GM12878 (cell line): ENCODE measurements at regions not wholly inside any gene's neighbourhood (a gene's known extent, or its start where the extent isn't known, plus 50 kb on each side); places are given as distances from the start of the nearest gene placed in this dataset.
"Not testable (repeated sequence)": the region's sequence is repeated elsewhere in the genome, so short reads cannot be mapped to it uniquely, and the experiment has no call there.

Source experiments
- ATAC-seq: fragments of 200-7000 bp; cut with Tn5 transposase; 3 replicates; pipeline ENCODE4 v1.9.1; 2020; ENCODE audit warnings: mild to moderate bottlenecking, moderate library complexity
- BruUV-seq: library from RNA; stranded (reverse); fragments of 400-500 nt; replicated peaks from 2 replicates; lab custom pipeline; 2021; lab: Mats Ljungman, UMichigan
- CTCF ChIA-PET: fragments of 300-600 bp; sonication (Branson Sonifier 250); formaldehyde crosslinking; extraction: SDS; loops from one replicate; lab custom pipeline; 2021; ENCODE audit warnings: inconsistent platforms; lab: Yijun Ruan, JAX
- POLR2A ChIA-PET: fragments of 350-600 bp; formaldehyde crosslinking; extraction: SDS; loops from one replicate; lab custom pipeline; 2021; ENCODE audit warnings: inconsistent platforms; lab: Charles Lee
- RAD21 ChIA-PET: fragments of 300-600 bp; sonication (Branson Sonifier 250); formaldehyde crosslinking; loops from one replicate; lab custom pipeline; 2023; ENCODE audit warnings: antibody characterized with exemption; ENCODE audit not compliant: unreplicated experiment; lab: Charles Lee
- SMC1A ChIA-PET: fragments of 300-600 bp; sonication (Branson Sonifier 250); formaldehyde crosslinking; loops from one replicate; lab custom pipeline; 2023; ENCODE audit not compliant: unreplicated experiment, uncharacterized antibody; lab: Charles Lee
- DNase-seq: peaks from one replicate; pipeline ENCODE4 v3.0.0-alpha.2; 2011; ENCODE audit warnings: low read depth, low spot score
- FAIRE-seq: peaks from 3 replicates; lab custom pipeline; 2011; peaks lifted over from hg19 to GRCh38; lab: Jason Lieb, UNC
- H2AFZ ChIP-seq: 2 replicates; pipeline ENCODE4 v1.6.0; 2011; ENCODE audit warnings: low read depth, low read length, control low read depth; ENCODE audit not compliant: control insufficient read depth
- H3K27ac ChIP-seq: 2 replicates; pipeline ENCODE4 v1.5.1; 2011; ENCODE audit warnings: control low read depth; ENCODE audit not compliant: control insufficient read depth, insufficient read depth
- H3K27me3 ChIP-seq, 2 experiments: replicated peaks in 1 of 2; 2 replicates each; pipeline versions ENCODE4 v1.6.0 to v1.6.1; 2011; ENCODE audit warnings: low read length in 1 of 2; ENCODE audit not compliant: control insufficient read depth in 2 of 2, insufficient read depth in 2 of 2
- H3K36me3 ChIP-seq, 2 experiments: 2 replicates each; pipeline ENCODE4 v1.5.1; 2011; ENCODE audit warnings: low read length in 1 of 2; ENCODE audit not compliant: control insufficient read depth in 2 of 2, insufficient read depth in 2 of 2
- H3K4me1 ChIP-seq: 2 replicates; pipeline ENCODE4 v1.6.1; 2011; ENCODE audit warnings: mild to moderate bottlenecking, low read length, moderate library complexity, mixed read lengths; ENCODE audit not compliant: control insufficient read depth, insufficient read depth
- H3K4me2 ChIP-seq: 2 replicates; pipeline ENCODE4 v1.6.0; 2011; ENCODE audit warnings: control low read depth; ENCODE audit not compliant: control insufficient read depth, insufficient read depth
- H3K4me3 ChIP-seq: fragments of 200-600 bp; sonication (generic); 2 replicates; pipeline ENCODE4 v1.5.1; 2016
- H3K79me2 ChIP-seq: 2 replicates; pipeline ENCODE4 v1.6.0; 2011; ENCODE audit warnings: low read length; ENCODE audit not compliant: control insufficient read depth, insufficient read depth
- H3K9ac ChIP-seq: 2 replicates; pipeline ENCODE4 v1.8.0; 2011; ENCODE audit warnings: low read length, control low read depth, mixed read lengths; ENCODE audit not compliant: control insufficient read depth, insufficient read depth
- H3K9me3 ChIP-seq: replicated peaks from 3 replicates; pipeline ENCODE4 v1.5.1; 2011; ENCODE audit warnings: mild to moderate bottlenecking, low read length; ENCODE audit not compliant: control insufficient read depth, insufficient read depth
- H4K20me1 ChIP-seq: 2 replicates; pipeline ENCODE4 v1.6.0; 2011; ENCODE audit not compliant: control insufficient read depth, insufficient read depth
- BHLHE40 ChIP-seq, 2 experiments: fragments of 450-650 bp in 1 of 2; IDR thresholded peaks; 2 replicates each; pipeline ENCODE4 v1.6.1; 2011 to 2017; ENCODE audit warnings: low read depth in 2 of 2, borderline replicate concordance in 1 of 2, improper control_type of control experiment in 1 of 2, low read length in 1 of 2, mild to moderate bottlenecking in 1 of 2
- BRCA1 ChIP-seq: IDR thresholded peaks from 2 replicates; pipeline ENCODE4 v1.6.1; 2011; ENCODE audit warnings: low read depth, low read length, improper control_type of control experiment
- E2F4 ChIP-seq: IDR thresholded peaks from 2 replicates; pipeline ENCODE4 v1.6.1; 2012; ENCODE audit warnings: low read depth, low read length, improper control_type of control experiment
- MEF2A ChIP-seq: IDR thresholded peaks from 2 replicates; pipeline ENCODE4 v1.6.1; 2011; ENCODE audit warnings: low read depth, mild to moderate bottlenecking, low read length, moderate library complexity; ENCODE audit not compliant: insufficient read depth
- NFYA ChIP-seq: IDR thresholded peaks from 2 replicates; pipeline ENCODE4 v1.6.1; 2011; ENCODE audit warnings: low read depth, mild to moderate bottlenecking, low read length, improper control_type of control experiment, borderline replicate concordance
- RBBP5 ChIP-seq: fragments of 200-600 bp; sonication (generic); conservative IDR thresholded peaks from 2 replicates; pipeline ENCODE4 v1.6.1; 2016
- SIX5 ChIP-seq: IDR thresholded peaks from 2 replicates; pipeline ENCODE4 v1.6.1; 2011; ENCODE audit warnings: mild to moderate bottlenecking, low read depth, low read length, moderate library complexity; ENCODE audit not compliant: severe bottlenecking
- SREBF1 ChIP-seq: IDR thresholded peaks from 2 replicates; pipeline ENCODE4 v1.6.1; 2012; ENCODE audit warnings: mild to moderate bottlenecking, low read length
- SREBF2 ChIP-seq: IDR thresholded peaks from 2 replicates; pipeline ENCODE4 v1.6.1; 2012; ENCODE audit warnings: mild to moderate bottlenecking, low read length
- STAT3 ChIP-seq: IDR thresholded peaks from 2 replicates; pipeline ENCODE4 v1.6.1; 2011; ENCODE audit warnings: low read depth, low read length, improper control_type of control experiment
- USF1 ChIP-seq: IDR thresholded peaks from 2 replicates; pipeline ENCODE4 v1.6.1; 2011; ENCODE audit warnings: borderline replicate concordance, low read depth, mild to moderate bottlenecking, moderate library complexity, mixed read lengths, low read length; ENCODE audit not compliant: insufficient read depth; ENCODE audit errors: extremely low read length
- WRNIP1 ChIP-seq: IDR thresholded peaks from 2 replicates; pipeline ENCODE4 v1.6.1; 2011; ENCODE audit warnings: low read depth, low read length, improper control_type of control experiment, borderline replicate concordance
- YY1 ChIP-seq: IDR thresholded peaks from 2 replicates; pipeline ENCODE4 v1.6.1; 2011; ENCODE audit warnings: low read depth, mild to moderate bottlenecking, low read length
- WGBS: methylation state at CpG from one replicate; pipeline ENCODE4 v1.1.6; 2016; ENCODE audit warnings: low lambda C conversion rate; ENCODE audit not compliant: insufficient replicate concordance, insufficient coverage; ENCODE audit errors: missing lambda C conversion rate; 5-methylcytosine and 5-hydroxymethylcytosine counted together
- in situ Hi-C: fragments of 300-500 bp; cut with MboI; formaldehyde crosslinking; loops from 9 replicates; pipeline ENCODE4 v1.14.3; 2018; ENCODE audit warnings: mixed read lengths
- intact Hi-C: fragments of 100-400 bp; cut with micrococcal nuclease; formaldehyde crosslinking; loops from one replicate; pipeline ENCODE4 v1.14.2; 2022; ENCODE audit not compliant: unreplicated experiment

GRCh38 chr2:8382485-8382884 is 299.4 kb upstream of the ID2 start:
- Histone ChIP-seq H4K20me1 (no peaks in the 10 kb centered on the region; the same call in 1 of the 2 replicates), H2AFZ (no peak overlapping the region), H3K9ac (no peak overlapping the region), H3K36me3 (no peaks in the 10 kb centered on the region), H3K9me3 (no peaks in the 10 kb centered on the region; the same call in 1 of the 3 replicates), H3K79me2 (no peaks in the 10 kb centered on the region), H3K27ac (no peak overlapping the region), H3K27me3 (no peaks in the 10 kb centered on the region), H3K4me1 (peaks cover 33% of the 10 kb centered on the region), H3K4me2 (no peak overlapping the region), H3K4me3 (no peak overlapping the region)
- in situ Hi-C loops = no loop called here
- no peak for ATAC-seq
- peak; percentile 47 for FAIRE-seq
- ChIA-PET RAD21 (interaction anchor here (0.6 kb wide), 1 partner anchor 203 kb away, joined by 3 read pairs; no protein-coding TSS in a partner anchor), POLR2A (interaction anchor here (1.8 kb wide), 1 partner anchor 24 kb away, joined by 4 read pairs; no protein-coding TSS in a partner anchor), CTCF (no interaction called here), SMC1A (interaction anchor here (1.4 to 5.1 kb wide), 2 partner anchors 25 to 35 kb away, joined by 3 to 43 read pairs; no protein-coding TSS in a partner anchor)
- TF ChIP-seq SREBF1 (no peak), WRNIP1 (no peak), SREBF2 (no peak), BHLHE40 (IDR thresholded peaks at IDR 0.05; ENCODE audit: borderline replicate concordance in 1 of 2, low read depth in 2 of 2, low read length in 1 of 2) (no peak), E2F4 (no peak), BRCA1 (no peak), YY1 (no peak), SIX5 (no peak), MEF2A (no peak), USF1 (no peak), RBBP5 (no peak), NFYA (no peak), STAT3 (no peak)
- 81% methylated on average over 4 of the region's 4 CpGs for WGBS
- BruUV-seq = no TSS peak
- DNase-seq = no peak
- intact Hi-C loops = no loop called here

GRCh38 chr2:8386748-8387147 is 295.1 kb upstream of the ID2 start:
- H3K4me2 ChIP-seq, H3K4me1 ChIP-seq, ATAC-seq, FAIRE-seq, H3K27me3 ChIP-seq, H3K79me2 ChIP-seq, H2AFZ ChIP-seq, intact Hi-C loops, H3K9me3 ChIP-seq, in situ Hi-C loops, H3K27ac ChIP-seq, H3K36me3 ChIP-seq, H3K4me3 ChIP-seq, DNase-seq, H4K20me1 ChIP-seq, BruUV-seq, H3K9ac ChIP-seq: not testable (repeated sequence)
- ChIA-PET CTCF (interaction anchor here (0.7 to 1.2 kb wide), 3 partner anchors 13 to 68 kb away, joined by 3 read pairs; no protein-coding TSS in a partner anchor), POLR2A (interaction anchor here (1.3 kb wide), 1 partner anchor 12 kb away, joined by 3 read pairs; no protein-coding TSS in a partner anchor), SMC1A (interaction anchor here (1.0 to 1.8 kb wide), 5 partner anchors 13 to 86 kb away, joined by 3 to 4 read pairs (median 4); no protein-coding TSS in a partner anchor), RAD21 (interaction anchor here (1.6 kb wide), 1 partner anchor 15 kb away, joined by 3 read pairs; no protein-coding TSS in a partner anchor)
- 60% methylated on average over 8 of the region's 10 CpGs for WGBS
